Posterior vena cava (tissue), 2 donors: ENCODE measurements at regions not wholly inside any gene's neighbourhood (a gene's known extent, or its start where the extent isn't known, plus 50 kb on each side); places are given as distances from the start of the nearest gene placed in this dataset.

ENCODE experiments used
- DNase-seq: peaks from one replicate; pipeline ENCODE4 v3.0.0-alpha.2; 2020; ENCODE audit warnings: low spot score
- intact Hi-C, 2 donors: fragments of 100-400 bp; cut with DNase I; formaldehyde crosslinking; loops; one replicate each; pipeline versions ENCODE4 v1.14.1 to v1.14.2; 2022 to 2023
- donor health status: DM: yes; HTN: yes; CAD: no.
- donor health status: DM: yes; HTN: yes; CAD: no.

DNA sequence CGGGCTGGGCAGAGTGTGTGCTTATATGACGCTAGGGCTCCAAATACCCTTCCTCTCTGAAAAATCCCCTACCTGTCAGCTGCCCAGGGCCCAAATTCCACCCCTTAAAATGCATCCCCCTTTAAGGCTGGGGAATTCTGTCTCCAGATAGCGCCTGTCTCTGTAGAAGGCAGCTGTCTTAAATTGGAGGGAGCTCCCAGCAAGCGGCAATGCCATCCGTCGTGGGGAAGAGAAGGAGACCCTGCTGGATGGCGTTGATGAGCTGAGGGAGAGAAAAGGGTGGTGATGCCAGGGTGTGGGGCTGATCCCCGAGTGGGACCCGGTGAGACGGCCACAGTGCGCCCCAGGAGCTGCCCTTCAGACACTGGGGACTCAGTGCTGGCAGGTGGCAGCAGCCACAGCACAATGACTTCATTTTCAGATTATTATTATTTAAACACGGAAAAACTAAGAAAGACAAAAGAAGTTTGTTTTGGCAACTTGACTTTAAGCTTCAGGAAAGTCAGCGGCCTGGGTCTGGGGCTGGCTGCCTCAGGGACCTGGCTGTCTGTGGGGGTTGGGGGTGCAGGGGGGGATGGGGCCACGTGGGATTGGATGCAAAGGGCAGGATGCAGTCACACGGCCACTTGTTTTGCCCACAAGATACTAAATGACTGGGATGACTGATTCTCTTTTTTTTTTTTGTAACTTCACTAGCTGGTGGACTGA lies 152.8 kb downstream of the TFCP2L1 start:
- intact Hi-C loops: no loop called here
- DNase-seq: no peak

DNA sequence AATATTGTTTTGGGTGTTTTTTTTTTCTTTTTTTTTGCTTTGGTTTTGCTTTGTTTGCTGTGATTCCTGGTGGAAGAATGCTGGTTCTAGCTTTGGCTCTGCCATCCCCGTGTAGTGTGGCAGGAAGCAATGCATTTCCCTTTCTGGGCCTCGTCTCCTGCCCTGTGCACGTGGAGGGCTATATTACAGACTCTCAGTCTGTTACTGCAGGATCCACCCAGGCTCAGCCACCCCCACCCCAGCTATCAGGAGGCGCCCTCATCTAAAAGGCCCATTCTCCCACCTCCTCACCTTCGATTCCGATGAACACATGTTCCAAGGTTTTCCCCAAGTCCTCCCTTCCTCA lies 152.3 kb downstream of the TFCP2L1 start:
- intact Hi-C loops: no loop called here
- no peak for DNase-seq

DNA sequence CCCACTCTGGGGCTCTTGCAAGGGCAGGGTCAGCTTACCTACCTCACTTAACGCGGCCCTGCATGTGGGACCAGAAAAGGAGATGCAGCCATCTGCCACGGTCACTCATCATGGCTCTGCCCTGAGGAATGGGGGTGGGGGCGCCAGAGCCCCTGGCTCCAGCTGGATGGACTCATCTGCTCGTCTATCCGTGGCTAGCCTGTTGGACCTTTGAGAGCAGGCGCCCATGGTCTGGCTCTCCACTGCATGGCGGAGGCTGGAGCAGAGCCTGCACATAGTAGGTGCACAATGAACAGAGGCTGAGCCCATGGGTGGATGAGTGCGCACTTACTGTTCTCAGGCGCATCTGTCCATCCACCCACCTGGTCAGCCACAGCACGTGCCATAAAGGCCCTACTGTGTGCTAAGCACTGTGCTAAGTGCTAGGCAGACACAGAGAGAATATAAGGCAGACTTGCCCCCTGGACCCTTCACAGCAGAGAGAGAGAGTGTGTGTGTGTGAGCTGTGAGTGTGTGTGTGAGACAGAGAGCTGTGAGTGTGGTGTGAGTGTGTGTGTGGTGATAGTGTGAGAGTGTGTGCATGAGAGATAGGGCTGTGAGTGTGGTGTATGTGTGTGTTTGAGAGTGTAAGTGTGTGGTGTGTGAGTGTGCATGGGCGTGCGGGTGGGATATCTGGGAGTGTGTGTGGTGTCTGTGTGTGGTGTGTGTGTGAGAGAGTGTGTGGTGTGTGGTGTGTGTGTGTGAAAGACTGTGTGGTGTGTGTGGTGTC lies 151.3 kb downstream of the TFCP2L1 start:
- intact Hi-C loops: no loop called here
- no peak for DNase-seq

DNA sequence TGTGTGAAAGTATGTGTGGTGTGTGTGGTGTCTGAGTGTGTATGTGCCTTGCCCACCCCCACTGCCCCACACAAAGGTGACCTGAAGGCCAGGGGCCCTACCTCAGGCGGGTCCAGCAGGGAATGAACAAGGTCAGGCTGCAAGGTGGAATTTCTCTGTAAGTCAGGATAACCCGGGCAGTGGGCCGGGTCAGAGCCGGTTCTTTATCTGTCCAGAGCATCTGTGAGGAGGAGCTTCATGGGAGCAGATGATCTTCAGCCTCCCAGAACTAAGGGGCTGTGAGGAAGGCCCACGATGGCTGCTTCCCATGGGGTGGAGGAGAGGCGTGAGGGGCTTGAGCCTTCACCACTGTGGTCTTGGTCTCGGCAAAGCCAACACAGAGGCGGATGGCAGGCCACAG lies 150.3 kb downstream of the TFCP2L1 start:
- no peak for DNase-seq
- intact Hi-C loops: no loop called here

DNA sequence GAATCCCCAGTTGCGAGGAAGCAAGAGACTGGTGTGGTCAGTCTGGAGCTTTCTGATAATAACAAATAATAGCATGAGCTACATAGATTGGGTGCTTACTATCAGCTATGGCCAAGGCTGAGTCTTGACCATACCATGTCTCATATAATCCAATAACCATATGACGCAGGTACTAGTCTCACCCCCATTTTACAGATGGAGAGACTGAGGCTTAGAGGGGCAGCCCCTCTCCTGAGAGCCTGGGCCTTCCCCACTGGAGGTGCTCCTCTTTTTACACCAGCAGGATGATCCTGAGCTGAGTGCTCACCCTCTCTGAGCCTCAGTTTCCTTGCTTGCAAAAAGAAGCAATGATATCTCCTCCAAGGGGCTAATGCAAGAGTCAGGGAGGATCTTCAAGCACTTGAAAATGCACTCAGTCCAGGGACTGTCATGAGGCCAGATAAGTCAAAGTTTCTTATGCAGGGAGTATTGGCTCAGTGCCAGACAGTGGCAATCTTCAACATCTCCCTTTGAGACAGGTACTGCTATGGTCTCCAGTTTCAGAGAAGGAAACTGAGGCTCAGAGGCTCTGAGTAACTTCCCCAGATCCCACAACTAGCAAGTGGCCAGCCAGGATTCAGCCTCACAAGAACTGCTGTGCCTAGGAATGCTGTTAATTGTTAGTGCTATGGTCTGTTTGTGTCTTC lies 149.7 kb downstream of the TFCP2L1 start:
- DNase-seq: no peak
- intact Hi-C loops: no loop called here

DNA sequence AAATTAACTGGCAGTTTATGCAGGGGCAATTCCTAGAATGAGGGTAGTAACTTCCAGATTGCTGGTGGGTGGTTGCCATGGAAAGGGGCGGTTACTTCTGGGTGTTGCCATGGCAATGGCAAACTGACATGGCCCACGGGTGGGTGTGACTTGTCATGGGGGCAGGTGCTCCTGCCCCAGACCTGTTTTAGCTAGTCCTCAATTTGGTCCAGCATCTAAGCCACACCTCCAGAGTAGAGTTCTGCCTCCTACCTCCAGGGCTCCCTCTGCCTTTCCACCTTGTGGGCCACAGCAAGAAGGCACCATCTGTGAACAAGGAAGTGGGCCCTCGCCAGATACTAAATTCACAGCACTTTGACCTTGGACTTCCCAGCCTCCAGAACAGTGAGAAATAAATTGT lies 148.7 kb downstream of the TFCP2L1 start:
- intact Hi-C loops: no loop called here
- no peak for DNase-seq

DNA sequence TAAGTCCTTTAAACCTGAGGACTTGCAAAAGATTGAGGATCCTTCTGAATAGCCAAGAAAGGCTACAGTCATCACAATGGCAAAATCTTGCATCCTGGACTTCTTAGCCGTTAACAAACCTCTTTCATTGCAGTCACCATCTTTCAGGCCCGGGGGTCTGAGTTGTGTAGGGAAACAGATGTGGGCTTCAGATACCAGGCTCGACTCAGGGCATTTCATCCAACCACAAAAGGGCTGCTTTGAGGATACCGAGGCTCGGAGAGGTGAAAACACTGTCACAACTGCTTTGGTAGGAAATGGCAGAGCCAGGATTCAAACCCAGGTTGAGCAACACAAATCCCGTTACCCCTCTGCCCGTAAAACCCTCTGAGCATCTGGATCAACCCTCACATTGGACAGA lies 147.4 kb downstream of the TFCP2L1 start:
- intact Hi-C loops: no loop called here
- no peak for DNase-seq

DNA sequence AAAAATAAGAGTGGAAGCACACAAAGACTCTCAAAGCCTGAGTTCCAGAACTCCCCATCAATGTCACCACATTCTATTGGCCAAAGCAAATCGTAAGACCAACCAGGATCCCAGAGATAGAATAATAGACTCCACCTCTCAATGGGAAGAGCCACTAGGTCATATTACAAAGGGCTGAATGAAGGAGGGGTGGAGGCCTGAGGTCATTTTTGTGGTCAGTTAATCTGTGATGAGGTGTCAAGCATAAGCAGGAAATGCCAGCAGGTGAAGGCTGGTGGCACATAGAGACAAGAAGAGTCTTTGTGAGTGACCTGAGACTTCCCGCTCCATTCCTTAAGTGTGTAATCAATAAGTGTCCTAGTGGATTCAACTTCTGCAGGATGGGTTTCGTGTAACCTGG lies 144.3 kb downstream of the TFCP2L1 start:
- DNase-seq: no peak
- intact Hi-C loops: no loop called here

DNA sequence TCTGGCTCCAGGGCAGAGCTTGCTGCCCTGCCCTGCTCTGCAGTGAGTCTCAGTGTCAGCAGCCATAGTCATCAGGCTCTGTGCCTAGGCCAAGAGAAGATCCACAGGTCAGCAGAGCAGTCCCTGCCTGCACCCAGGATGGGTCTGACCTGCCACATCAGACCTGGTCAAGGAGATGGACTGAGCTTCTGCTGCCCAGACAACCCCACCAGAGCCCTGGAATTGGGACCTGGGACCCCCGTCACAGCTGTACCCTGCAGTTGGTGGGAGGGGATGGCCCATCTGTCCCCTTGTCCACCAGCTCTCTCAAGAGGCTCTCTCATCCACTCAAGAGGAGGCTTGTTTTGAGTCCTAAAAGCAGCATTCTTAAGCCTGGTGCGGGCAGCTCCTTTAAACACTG lies 142.6 kb downstream of the TFCP2L1 start:
- no peak for DNase-seq
- intact Hi-C loops: no loop called here

DNA sequence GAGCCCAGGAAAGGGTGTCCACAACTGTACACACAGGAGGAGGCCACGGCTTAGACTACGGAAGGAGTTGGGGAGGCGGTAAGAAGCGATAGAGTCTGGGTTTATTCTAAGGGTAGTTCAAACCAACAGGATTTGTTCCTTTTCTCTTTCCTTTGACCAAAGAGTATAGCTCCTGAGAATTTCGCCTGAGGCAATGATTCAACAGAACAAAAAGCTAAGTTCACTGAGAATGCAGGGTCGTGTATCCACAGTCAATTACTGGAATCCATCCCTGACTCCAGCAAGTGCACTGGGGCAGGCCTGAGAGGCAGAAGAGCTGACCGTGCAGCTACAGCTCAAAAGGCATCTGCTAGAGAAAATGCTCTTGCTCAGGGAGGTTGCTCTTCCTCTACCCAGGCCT lies 140.9 kb downstream of the TFCP2L1 start:
- intact Hi-C loops: no loop called here
- DNase-seq: no peak

DNA sequence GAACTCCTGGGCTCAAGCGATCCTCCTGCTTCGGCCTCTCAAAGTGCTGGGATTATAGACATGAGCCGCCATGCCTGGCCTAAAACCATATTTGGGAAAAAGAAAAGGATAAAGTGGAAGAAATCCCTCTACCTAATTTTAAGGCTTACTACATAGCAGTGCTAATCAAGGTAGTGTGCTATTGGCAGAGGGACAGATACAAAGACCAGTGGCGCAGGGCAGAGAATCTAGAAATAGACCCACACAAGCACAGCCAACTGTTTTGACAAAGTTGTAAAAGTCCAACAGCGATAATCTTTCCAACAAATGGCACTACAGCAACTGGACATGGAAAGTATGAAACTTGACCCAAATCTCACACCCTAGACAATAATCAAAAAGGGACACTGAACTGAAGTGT lies 138.4 kb downstream of the TFCP2L1 start:
- DNase-seq: no peak
- intact Hi-C loops: no loop called here

DNA sequence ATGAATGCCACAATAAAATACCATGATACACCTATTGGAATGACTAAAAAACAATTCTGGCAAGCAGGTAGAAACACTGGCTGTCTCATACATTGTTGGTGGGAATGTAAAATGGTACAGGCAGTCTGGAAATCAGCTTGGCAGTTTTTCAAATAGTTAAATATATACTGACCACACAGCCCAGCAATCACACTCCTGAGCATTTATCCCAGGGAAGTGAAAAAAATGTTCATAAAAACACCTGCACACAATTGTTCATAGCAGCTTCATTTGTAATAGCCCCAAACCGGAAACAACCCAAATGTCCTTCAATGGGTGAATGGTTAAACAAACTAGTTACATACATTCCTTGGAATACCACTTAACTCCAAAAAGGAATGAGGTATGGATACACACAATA lies 137.2 kb downstream of the TFCP2L1 start:
- DNase-seq: no peak
- intact Hi-C loops: no loop called here

DNA sequence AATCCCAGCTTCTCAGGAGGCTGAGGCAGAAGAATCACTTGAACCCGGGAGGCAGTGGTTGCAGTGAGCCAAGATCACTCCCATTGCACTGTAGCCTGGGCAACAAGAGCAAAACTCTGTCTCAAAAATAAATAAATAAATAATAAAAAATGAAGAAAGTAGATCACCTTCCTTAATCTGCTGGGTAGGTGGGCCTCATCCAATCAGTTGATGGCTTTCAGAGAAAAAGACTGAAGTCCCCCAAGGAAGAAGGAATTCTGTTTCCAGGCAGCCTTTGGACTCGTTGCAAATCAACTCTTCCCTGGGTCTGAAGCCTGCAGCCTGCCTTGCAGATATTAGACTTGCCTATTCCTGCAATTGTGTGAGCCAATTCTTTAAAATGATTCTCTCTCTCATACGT lies 136.5 kb downstream of the TFCP2L1 start:
- intact Hi-C loops: no loop called here

DNA sequence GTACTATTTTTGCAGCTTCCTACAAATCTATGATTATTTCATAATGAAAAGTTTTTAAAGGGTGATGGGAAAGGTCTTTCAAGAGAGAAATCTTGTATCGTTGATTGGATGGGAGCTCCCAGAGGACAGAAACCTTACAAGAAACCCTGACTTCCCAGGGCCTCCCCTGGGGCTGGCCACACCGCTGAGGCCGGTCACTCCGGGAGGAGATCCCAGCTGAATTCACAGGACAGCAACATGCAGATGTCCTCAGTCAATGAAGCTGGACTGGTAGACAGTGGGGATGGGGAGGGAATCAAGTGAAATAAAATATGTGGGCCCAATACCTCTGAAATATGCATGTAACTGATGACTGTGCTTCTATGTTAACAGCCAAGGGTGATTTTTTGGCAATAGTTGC lies 135.6 kb downstream of the TFCP2L1 start:
- DNase-seq: no peak

More for the DNA sequence above, 136.5 kb downstream of the TFCP2L1 start:
- DNase-seq: no peak

DNA sequence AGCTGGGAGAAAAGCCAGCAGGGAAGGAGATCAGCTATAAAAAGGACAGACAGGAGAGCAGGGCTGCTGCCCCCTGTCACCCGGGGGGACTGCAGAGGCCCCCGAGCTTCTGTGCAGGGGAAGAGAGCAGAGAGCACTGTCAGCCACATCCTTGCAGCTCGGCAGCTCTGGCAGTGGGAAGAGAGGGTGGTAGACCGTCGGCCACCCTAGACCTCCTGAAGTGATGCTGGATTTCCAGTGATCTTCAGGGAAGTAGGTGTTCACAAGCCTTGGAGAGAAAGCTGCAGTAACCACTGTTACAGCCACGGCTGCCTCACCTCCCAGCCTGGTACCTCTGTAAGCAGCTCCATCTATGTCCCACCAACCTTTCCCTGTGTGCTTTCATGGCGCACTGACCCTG lies 134.9 kb downstream of the TFCP2L1 start:
- DNase-seq: no peak
- intact Hi-C loops: no loop called here

More for the DNA sequence above, 135.6 kb downstream of the TFCP2L1 start:
- intact Hi-C loops: no loop called here

DNA sequence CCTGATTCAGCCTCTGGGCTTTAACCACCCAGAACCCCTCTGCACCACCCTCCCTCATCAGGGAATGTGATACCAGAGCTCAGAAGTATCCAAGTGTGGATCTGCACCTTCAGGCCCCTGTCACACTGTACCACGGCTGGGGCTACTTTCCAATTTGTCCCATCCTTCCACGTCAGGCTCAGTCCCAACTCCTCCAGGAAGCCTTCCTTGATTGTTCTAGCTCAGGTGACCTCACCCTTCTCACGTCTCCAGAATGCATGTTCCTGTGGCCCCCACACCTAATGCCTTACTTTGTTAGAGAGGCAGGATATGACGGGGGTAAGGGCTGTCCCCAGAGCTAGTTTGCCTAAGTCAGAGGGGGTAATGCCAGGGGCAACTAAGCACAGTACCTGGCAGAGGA lies 134.3 kb downstream of the TFCP2L1 start:
- no peak for DNase-seq
- intact Hi-C loops: no loop called here

DNA sequence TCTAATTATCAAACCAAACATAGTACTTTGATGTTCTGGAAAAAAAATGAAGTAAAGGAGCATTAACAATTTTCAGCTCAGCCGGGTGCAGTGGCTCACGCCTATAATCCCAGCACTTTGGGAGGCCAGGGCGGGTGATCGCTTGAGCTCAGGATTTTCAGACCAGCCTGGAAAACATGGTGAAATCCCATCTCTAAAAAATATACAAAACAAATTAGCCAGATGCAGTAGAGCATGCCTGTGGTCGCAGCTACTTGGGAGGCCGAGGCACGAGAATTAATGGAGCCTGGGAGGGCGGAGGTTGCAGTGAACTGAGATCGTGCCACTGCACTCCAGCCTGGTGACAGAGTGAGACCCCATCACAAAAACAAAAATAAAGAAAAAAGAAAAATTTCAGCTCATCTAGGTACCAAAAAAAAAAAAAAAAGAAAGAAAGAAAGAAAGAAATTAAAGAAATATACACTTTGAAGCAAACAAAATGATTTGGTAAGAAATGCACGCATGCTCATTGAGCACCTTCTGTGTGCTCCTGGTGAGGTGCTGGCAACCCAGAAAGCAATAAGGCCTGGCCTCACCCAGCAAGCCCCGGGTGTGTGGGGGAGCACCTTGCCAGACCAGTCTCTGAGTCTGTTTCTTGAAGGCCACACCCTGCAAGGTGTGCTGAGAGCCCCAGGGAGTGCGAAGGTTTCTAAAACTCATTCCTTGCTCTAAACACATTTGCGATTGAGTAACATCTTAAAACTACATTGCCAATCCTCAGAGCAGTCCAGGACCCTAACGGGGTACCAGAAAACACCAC lies 133.5 kb downstream of the TFCP2L1 start:
- no peak for DNase-seq
- intact Hi-C loops: no loop called here

DNA sequence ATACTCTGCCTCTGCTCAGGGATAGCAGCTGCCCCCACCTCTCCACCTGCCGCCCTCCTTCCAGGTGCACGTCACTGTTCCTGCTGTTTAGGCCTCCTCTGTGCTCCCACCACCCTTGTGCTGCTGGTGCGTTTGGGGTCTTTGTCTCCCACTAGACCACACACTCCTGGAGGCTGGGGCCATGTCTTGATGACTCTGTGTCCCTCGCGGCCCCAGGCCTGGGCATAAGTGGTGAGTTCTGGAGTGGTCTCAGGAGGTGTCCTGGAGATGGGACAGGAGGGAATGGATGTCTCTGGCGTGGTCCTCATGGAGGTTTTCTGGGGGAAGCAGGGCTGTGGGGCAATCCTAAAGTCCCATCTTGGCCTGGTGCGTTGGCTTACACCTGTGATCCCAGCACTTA lies 132.1 kb downstream of the TFCP2L1 start:
- no peak for DNase-seq
- intact Hi-C loops: no loop called here

DNA sequence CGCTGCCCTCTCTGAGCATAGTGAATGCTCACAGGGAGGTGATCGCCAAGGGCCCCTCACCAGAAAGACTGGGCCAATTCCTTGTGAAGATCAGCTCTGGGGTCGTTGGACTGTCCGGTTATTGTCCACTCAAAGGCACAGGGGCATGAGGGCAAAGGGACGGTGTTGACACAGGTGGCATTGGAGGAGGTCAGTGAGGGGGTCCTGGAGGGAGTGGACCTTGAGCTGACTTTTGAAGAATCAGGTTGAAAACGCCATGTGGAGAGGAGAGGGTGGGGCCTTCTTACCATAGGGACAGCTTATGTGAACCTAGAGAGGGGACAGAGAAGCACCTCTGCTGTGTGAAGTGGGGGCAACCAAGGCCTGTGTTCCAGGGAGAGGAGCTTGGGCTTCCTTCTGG lies 131.5 kb downstream of the TFCP2L1 start:
- no peak for DNase-seq
- intact Hi-C loops: no loop called here

DNA sequence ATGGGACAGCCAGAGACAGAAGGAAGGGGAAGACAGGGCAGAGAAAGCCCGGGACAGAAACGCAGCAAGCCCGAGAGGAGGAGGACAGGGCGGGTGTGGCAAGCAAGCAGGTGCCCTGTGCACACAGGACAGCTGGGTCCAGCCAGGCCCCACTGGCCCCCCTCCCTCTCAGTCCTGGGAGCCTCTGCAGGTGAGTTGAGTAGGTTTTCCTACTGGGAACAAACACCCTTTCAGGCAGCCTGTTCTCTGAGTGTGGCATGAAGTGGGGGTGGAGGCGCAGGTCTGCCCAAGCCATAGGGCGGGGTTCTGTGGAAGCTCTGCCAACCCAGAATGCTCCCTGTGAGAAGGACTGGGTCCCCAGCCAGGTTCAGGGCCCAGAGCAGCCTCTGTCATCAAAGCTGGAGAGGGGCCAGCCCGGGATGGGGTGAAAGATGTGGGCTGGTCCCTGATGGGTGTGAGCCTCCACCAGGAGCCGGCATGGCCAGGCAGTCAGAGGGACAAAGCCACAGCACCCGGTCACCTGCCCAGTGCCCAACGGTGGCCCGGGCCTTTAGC lies 129.4 kb downstream of the TFCP2L1 start:
- DNase-seq: no peak
- intact Hi-C loops: no loop called here
